ENCODE measurements at regions not wholly inside any gene's neighbourhood (a gene's known extent, or its start where the extent isn't known, plus 50 kb on each side); places are given as distances from the start of the nearest gene placed in this dataset.

- H3K4me3 ChIP-seq (ENCODE audit: low read depth in 1 of 3, low read length in 3 of 3), result no peak overlapping the region
- peak; percentile 29 to 58 for DNase-seq
- no peak for FAIRE-seq
- peaks cover 0 to 5% (median 3%) of the 10 kb centered on the region in 3 donors for H3K27me3 ChIP-seq (ENCODE audit: control insufficient read depth in 3 of 3, insufficient read depth in 3 of 3, low read length in 3 of 3)
- H3K36me3 ChIP-seq (ENCODE audit: control insufficient read depth in 3 of 3, insufficient read depth in 2 of 3, low read depth in 1 of 3, low read length in 3 of 3), result no peaks in the 10 kb centered on the region
- no peak overlapping the region for H3K27ac ChIP-seq (ENCODE audit: low read depth in 1 of 3, low read length in 2 of 3)
- WGBS, 3 donors, result 11 to 59% (median 27%) methylated on average over 9 of the region's 9 CpGs
- peaks cover 0 to 3% of the 10 kb centered on the region in 2 donors for H3K9me3 ChIP-seq (ENCODE audit: control insufficient read depth in 2 of 2, insufficient read depth in 1 of 2, low read depth in 1 of 2, low read length in 1 of 2)
- H3K4me1 ChIP-seq (ENCODE audit: control insufficient read depth in 3 of 3, insufficient read depth in 2 of 3, low read depth in 1 of 3, low read length in 2 of 3), result no peaks in the 10 kb centered on the region
These were observed 226.1 kb upstream of the GMDS start for GRCh38 chr6:2471472-2471871.

GRCh38 chr6:2469428-2469827, 224.0 kb upstream of the GMDS start:
- peaks cover 0 to 5% (median 3%) of the 10 kb centered on the region in 3 donors for H3K27me3 ChIP-seq (ENCODE audit: control insufficient read depth in 3 of 3, insufficient read depth in 3 of 3, low read length in 3 of 3)
- no peaks in the 10 kb centered on the region for H3K9me3 ChIP-seq (ENCODE audit: control insufficient read depth in 2 of 2, insufficient read depth in 1 of 2, low read depth in 1 of 2, low read length in 1 of 2)
- no peaks in the 10 kb centered on the region for H3K36me3 ChIP-seq (ENCODE audit: control insufficient read depth in 3 of 3, insufficient read depth in 2 of 3, low read depth in 1 of 3, low read length in 3 of 3)
- no peak for FAIRE-seq
- no peaks in the 10 kb centered on the region for H3K4me1 ChIP-seq (ENCODE audit: control insufficient read depth in 3 of 3, insufficient read depth in 2 of 3, low read depth in 1 of 3, low read length in 2 of 3)
- 82 to 92% (median 90%) methylated on average over 8 of the region's 8 CpGs for WGBS, 3 donors
- no peak overlapping the region for H3K27ac ChIP-seq (ENCODE audit: low read depth in 1 of 3, low read length in 2 of 3)
- H3K4me3 ChIP-seq (ENCODE audit: low read depth in 1 of 3, low read length in 3 of 3), result no peak overlapping the region
- DNase-seq, result no peak

GRCh38 chr6:2468601-2468955, 223.2 kb upstream of the GMDS start:
- Histone ChIP-seq H3K36me3 (ENCODE audit: control insufficient read depth in 3 of 3, insufficient read depth in 2 of 3, low read depth in 1 of 3, low read length in 3 of 3) (no peaks in the 10 kb centered on the region), H3K4me1 (ENCODE audit: control insufficient read depth in 3 of 3, insufficient read depth in 2 of 3, low read depth in 1 of 3, low read length in 2 of 3) (no peaks in the 10 kb centered on the region), H3K9me3 (ENCODE audit: control insufficient read depth in 2 of 2, insufficient read depth in 1 of 2, low read depth in 1 of 2, low read length in 1 of 2) (no peaks in the 10 kb centered on the region), H3K27ac (ENCODE audit: low read depth in 1 of 3, low read length in 2 of 3) (no peak overlapping the region), H3K4me3 (ENCODE audit: low read depth in 1 of 3, low read length in 3 of 3) (no peak overlapping the region), H3K27me3 (ENCODE audit: control insufficient read depth in 3 of 3, insufficient read depth in 3 of 3, low read length in 3 of 3) (peaks cover 0 to 5% (median 3%) of the 10 kb centered on the region in 3 donors)
- no peak for FAIRE-seq
- 66 to 73% (median 72%) methylated on average over 4 of the region's 4 CpGs for WGBS, 3 donors
- no peak for DNase-seq

GRCh38 chr6:2467929-2468600, 222.7 kb upstream of the GMDS start:
- DNase-seq (no peak), FAIRE-seq (no peak)
- H3K4me3 ChIP-seq (ENCODE audit: low read depth in 1 of 3, low read length in 3 of 3), result no peak overlapping the region
- no peaks in the 10 kb centered on the region for H3K4me1 ChIP-seq (ENCODE audit: control insufficient read depth in 3 of 3, insufficient read depth in 2 of 3, low read depth in 1 of 3, low read length in 2 of 3)
- no peaks in the 10 kb centered on the region for H3K36me3 ChIP-seq (ENCODE audit: control insufficient read depth in 3 of 3, insufficient read depth in 2 of 3, low read depth in 1 of 3, low read length in 3 of 3)
- WGBS, 3 donors, result 47 to 72% (median 63%) methylated on average over 6 of the region's 6 CpGs
- peaks cover 0 to 5% (median 3%) of the 10 kb centered on the region in 3 donors for H3K27me3 ChIP-seq (ENCODE audit: control insufficient read depth in 3 of 3, insufficient read depth in 3 of 3, low read length in 3 of 3)
- H3K9me3 ChIP-seq (ENCODE audit: control insufficient read depth in 2 of 2, insufficient read depth in 1 of 2, low read depth in 1 of 2, low read length in 1 of 2), result no peaks in the 10 kb centered on the region
- H3K27ac ChIP-seq (ENCODE audit: low read depth in 1 of 3, low read length in 2 of 3), result no peak overlapping the region

DNA sequence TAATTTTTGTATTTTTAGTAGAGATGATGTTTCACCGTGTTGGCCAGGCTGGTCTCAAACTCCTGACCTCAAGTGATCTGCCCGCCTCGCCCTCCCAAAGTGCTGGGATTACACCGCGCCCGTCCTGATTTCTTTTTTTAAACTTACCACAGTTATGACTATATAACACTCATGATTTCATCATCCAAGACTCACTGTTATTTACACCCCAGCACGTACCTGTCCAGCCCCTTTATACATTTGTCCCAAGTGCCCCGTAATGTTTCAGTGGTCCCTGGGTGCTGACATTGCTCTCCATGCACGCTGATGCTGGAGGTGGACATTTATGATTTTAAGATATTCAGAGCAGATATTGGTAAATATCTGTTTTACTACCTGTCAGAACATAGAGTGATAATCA, 219.9 kb upstream of the GMDS start:
- WGBS, 3 donors, result 83 to 87% (median 85%) methylated on average over 9 of the region's 9 CpGs
- no peak for FAIRE-seq
- no peak overlapping the region for H3K27ac ChIP-seq (ENCODE audit: low read depth in 1 of 3, low read length in 2 of 3)

DNA sequence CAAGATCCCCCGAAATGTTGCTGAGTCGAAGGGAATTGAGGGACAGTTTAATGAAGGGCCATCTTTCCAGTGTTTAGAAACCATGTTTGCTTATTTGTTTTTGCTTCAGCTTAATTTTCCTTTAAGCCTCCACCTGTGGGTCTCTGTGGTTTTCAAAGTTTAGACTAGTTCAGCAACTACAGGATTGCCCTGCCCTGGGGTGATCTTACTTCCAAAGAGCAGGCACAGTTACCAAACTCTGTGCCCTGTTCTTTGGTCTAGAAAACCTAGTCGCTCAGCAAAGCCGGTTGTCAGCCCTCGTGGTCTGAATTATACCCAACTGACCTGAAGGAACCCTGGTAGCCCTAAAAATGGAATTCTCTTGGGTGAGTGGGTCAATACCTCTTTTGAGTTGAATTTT, 219.2 kb upstream of the GMDS start:
- H3K4me3 ChIP-seq (ENCODE audit: low read depth in 1 of 3, low read length in 3 of 3), result no peak overlapping the region
- H3K9me3 ChIP-seq (ENCODE audit: control insufficient read depth in 2 of 2, insufficient read depth in 1 of 2, low read depth in 1 of 2, low read length in 1 of 2), result no peaks in the 10 kb centered on the region
- no peak overlapping the region for H3K27ac ChIP-seq (ENCODE audit: low read depth in 1 of 3, low read length in 2 of 3)
- 89 to 92% (median 89%) methylated on average over 5 of the region's 5 CpGs for WGBS, 3 donors
- DNase-seq, result no peak
- H3K36me3 ChIP-seq (ENCODE audit: control insufficient read depth in 3 of 3, insufficient read depth in 2 of 3, low read depth in 1 of 3, low read length in 3 of 3), result no peaks in the 10 kb centered on the region
- H3K4me1 ChIP-seq (ENCODE audit: control insufficient read depth in 3 of 3, insufficient read depth in 2 of 3, low read depth in 1 of 3, low read length in 2 of 3), result no peaks in the 10 kb centered on the region
- peaks cover 0 to 5% (median 3%) of the 10 kb centered on the region in 3 donors for H3K27me3 ChIP-seq (ENCODE audit: control insufficient read depth in 3 of 3, insufficient read depth in 3 of 3, low read length in 3 of 3)
- FAIRE-seq, result no peak

More for the DNA sequence above, 219.9 kb upstream of the GMDS start:
- H3K9me3 ChIP-seq (ENCODE audit: control insufficient read depth in 2 of 2, insufficient read depth in 1 of 2, low read depth in 1 of 2, low read length in 1 of 2), result no peaks in the 10 kb centered on the region
- peaks cover 0 to 5% (median 3%) of the 10 kb centered on the region in 3 donors for H3K27me3 ChIP-seq (ENCODE audit: control insufficient read depth in 3 of 3, insufficient read depth in 3 of 3, low read length in 3 of 3)
- H3K4me3 ChIP-seq (ENCODE audit: low read depth in 1 of 3, low read length in 3 of 3), result no peak overlapping the region
- no peaks in the 10 kb centered on the region for H3K36me3 ChIP-seq (ENCODE audit: control insufficient read depth in 3 of 3, insufficient read depth in 2 of 3, low read depth in 1 of 3, low read length in 3 of 3)
- DNase-seq, result no peak
- H3K4me1 ChIP-seq (ENCODE audit: control insufficient read depth in 3 of 3, insufficient read depth in 2 of 3, low read depth in 1 of 3, low read length in 2 of 3), result no peaks in the 10 kb centered on the region

DNA sequence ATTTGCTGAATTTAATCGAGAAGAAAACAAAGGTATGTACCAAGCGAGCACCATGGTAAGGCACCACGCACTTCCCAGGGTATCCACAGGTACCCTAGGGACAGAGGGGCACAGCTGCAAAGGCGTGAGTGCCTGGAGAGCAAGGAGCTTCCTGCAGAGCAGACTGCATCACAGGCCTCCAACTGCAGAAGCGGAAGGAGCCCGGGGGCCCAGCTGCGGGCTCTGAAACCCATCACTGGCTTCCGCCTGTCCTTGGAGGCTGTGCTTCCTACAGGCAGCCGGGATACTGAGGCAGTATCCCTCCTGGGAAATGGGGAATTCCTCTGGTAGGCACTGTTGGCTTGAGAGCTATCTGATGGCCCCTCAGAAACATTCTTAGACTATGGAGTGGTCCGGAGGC, 217.4 kb upstream of the GMDS start:
- Histone ChIP-seq H3K4me3 (ENCODE audit: low read depth in 1 of 3, low read length in 3 of 3) (no peak overlapping the region), H3K9me3 (ENCODE audit: control insufficient read depth in 2 of 2, insufficient read depth in 1 of 2, low read depth in 1 of 2, low read length in 1 of 2) (no peaks in the 10 kb centered on the region), H3K4me1 (ENCODE audit: control insufficient read depth in 3 of 3, insufficient read depth in 2 of 3, low read depth in 1 of 3, low read length in 2 of 3) (no peaks in the 10 kb centered on the region), H3K27ac (ENCODE audit: low read depth in 1 of 3, low read length in 2 of 3) (no peak overlapping the region), H3K36me3 (ENCODE audit: control insufficient read depth in 3 of 3, insufficient read depth in 2 of 3, low read depth in 1 of 3, low read length in 3 of 3) (no peaks in the 10 kb centered on the region), H3K27me3 (ENCODE audit: control insufficient read depth in 3 of 3, insufficient read depth in 3 of 3, low read length in 3 of 3) (peaks cover 0 to 3% (median 3%) of the 10 kb centered on the region in 3 donors)
- FAIRE-seq (no peak), DNase-seq (no peak)
- 82 to 94% (median 88%) methylated on average over 10 of the region's 10 CpGs for WGBS, 3 donors

DNA sequence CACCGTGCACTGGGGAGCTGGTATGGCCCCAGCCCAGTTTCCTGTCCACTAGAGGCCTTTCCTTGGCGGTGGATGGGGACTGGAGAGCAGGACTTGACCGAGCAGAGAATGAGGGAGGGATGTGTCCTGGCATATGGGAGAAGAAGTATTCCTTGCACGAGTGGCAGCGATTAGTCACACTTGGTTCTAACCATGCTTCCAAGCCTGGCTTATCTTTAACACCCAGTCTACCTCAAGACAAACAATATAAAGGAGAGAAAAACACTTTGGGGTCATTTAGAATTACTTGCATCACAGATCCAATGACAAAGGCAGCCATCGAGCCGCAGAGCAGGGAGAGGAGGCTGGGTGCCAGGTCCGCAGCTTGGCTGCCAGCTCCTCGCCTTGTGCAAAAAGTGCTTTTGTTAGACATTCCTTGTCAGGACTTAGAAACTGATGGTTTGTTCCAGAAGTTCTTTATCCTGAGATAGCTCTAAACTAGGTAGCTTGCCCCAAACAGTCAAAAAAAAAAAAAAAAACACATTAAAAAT, 214.9 kb upstream of the GMDS start:
- Histone ChIP-seq H3K36me3 (ENCODE audit: control insufficient read depth in 3 of 3, insufficient read depth in 2 of 3, low read depth in 1 of 3, low read length in 3 of 3) (no peaks in the 10 kb centered on the region), H3K9me3 (ENCODE audit: control insufficient read depth in 2 of 2, insufficient read depth in 1 of 2, low read depth in 1 of 2, low read length in 1 of 2) (no peaks in the 10 kb centered on the region), H3K4me3 (ENCODE audit: low read depth in 1 of 3, low read length in 3 of 3) (no peak overlapping the region), H3K27ac (ENCODE audit: low read depth in 1 of 3, low read length in 2 of 3) (no peak overlapping the region), H3K4me1 (ENCODE audit: control insufficient read depth in 3 of 3, insufficient read depth in 2 of 3, low read depth in 1 of 3, low read length in 2 of 3) (no peaks in the 10 kb centered on the region), H3K27me3 (ENCODE audit: control insufficient read depth in 3 of 3, insufficient read depth in 3 of 3, low read length in 3 of 3) (no peaks in the 10 kb centered on the region)
- WGBS, 3 donors, result 86 to 90% (median 87%) methylated on average over 9 of the region's 9 CpGs
- DNase-seq, result no peak
- FAIRE-seq, result no peak

GRCh38 chr6:2454180-2454579, 208.8 kb upstream of the GMDS start:
- WGBS, 3 donors, result 93 to 96% (median 94%) methylated on average over 7 of the region's 7 CpGs
- Histone ChIP-seq H3K4me1 (ENCODE audit: control insufficient read depth in 3 of 3, insufficient read depth in 2 of 3, low read depth in 1 of 3, low read length in 2 of 3) (peaks cover 0 to 3% (median 0%) of the 10 kb centered on the region in 3 donors), H3K27ac (ENCODE audit: low read depth in 1 of 3, low read length in 2 of 3) (no peak overlapping the region), H3K4me3 (ENCODE audit: low read depth in 1 of 3, low read length in 3 of 3) (no peak overlapping the region), H3K27me3 (ENCODE audit: control insufficient read depth in 3 of 3, insufficient read depth in 3 of 3, low read length in 3 of 3) (no peaks in the 10 kb centered on the region), H3K36me3 (ENCODE audit: control insufficient read depth in 3 of 3, insufficient read depth in 2 of 3, low read depth in 1 of 3, low read length in 3 of 3) (no peaks in the 10 kb centered on the region), H3K9me3 (ENCODE audit: control insufficient read depth in 2 of 2, insufficient read depth in 1 of 2, low read depth in 1 of 2, low read length in 1 of 2) (no peaks in the 10 kb centered on the region)
- DNase-seq, result no peak
- no peak for FAIRE-seq
